B cell (primary cell): ENCODE measurements at regions not wholly inside any gene's neighbourhood (a gene's known extent, or its start where the extent isn't known, plus 50 kb on each side); places are given as distances from the start of the nearest gene placed in this dataset.

Experiments used
- ATAC-seq: fragments of 200-7000 bp; cut with Tn5 transposase; one replicate; pipeline ENCODE4 v1.10.0; 2021; ENCODE audit warnings: low read depth, mild to moderate bottlenecking, moderate number of reproducible peaks, moderate library complexity
- CTCF ChIA-PET: fragments of 350-600 bp; sonication (Branson Sonifier 250); formaldehyde crosslinking; loops from one replicate; lab custom pipeline; 2021; ENCODE audit warnings: antibody characterized with exemption, inconsistent platforms; lab: Charles Lee
- POLR2A ChIA-PET: fragments of 350-600 bp; sonication (Branson Sonifier 250); formaldehyde crosslinking; loops from one replicate; lab custom pipeline; 2021; ENCODE audit warnings: antibody characterized with exemption; lab: Charles Lee
- DNase-seq: peaks from one replicate; pipeline ENCODE4 v3.0.0; 2013
- H2AFZ ChIP-seq: 2 replicates; pipeline ENCODE4 v1.6.1; 2012; ENCODE audit warnings: mild to moderate bottlenecking, low read depth, low read length; ENCODE audit not compliant: insufficient read depth, poor library complexity, severe bottlenecking
- H3K27ac ChIP-seq, 2 donors: 1 replicate in 1 of 2; 2 replicates in 1 of 2; pipeline ENCODE4 v1.5.1; 2012 to 2013; ENCODE audit warnings: low read length in 2 of 2, mild to moderate bottlenecking in 2 of 2, moderate library complexity in 1 of 2
- H3K27me3 ChIP-seq, 4 experiments: fragments of 200-600 bp in 1 of 4; sonication (generic) in 1 of 4; replicated peaks in 1 of 4; 1 replicate in 2 of 4; 2 replicates in 2 of 4; pipeline versions ENCODE4 v1.6.1 to v1.7.0; 2013 to 2016; ENCODE audit warnings: low read length in 3 of 4, mild to moderate bottlenecking in 2 of 4, mixed read lengths in 1 of 4, moderate library complexity in 1 of 4; ENCODE audit not compliant: insufficient read depth in 4 of 4, control insufficient read depth in 3 of 4; ENCODE audit errors: control extremely low read depth in 1 of 4
- H3K36me3 ChIP-seq, 2 experiments: replicated peaks in 1 of 2; 1 replicate in 1 of 2; 2 replicates in 1 of 2; pipeline versions ENCODE4 v1.6.1 to v1.7.1; 2013; ENCODE audit warnings: low read length in 1 of 2; ENCODE audit not compliant: insufficient read depth in 2 of 2, control insufficient read depth in 1 of 2; ENCODE audit errors: control extremely low read depth in 1 of 2, extremely low read depth in 1 of 2
- H3K4me1 ChIP-seq, 2 donors: fragments of 200-600 bp in 1 of 2; sonication (generic) in 1 of 2; 1 replicate in 1 of 2; 2 replicates in 1 of 2; pipeline versions ENCODE4 v1.5.1 to v1.6.1; 2013 to 2017; ENCODE audit warnings: low read length in 2 of 2; ENCODE audit not compliant: control insufficient read depth in 2 of 2, insufficient read depth in 2 of 2
- H3K4me2 ChIP-seq: replicated peaks from 2 replicates; pipeline ENCODE3; 2012; ENCODE audit warnings: mild to moderate bottlenecking, low read depth, low read length; ENCODE audit not compliant: poor library complexity, severe bottlenecking
- H3K4me3 ChIP-seq, 5 experiments: fragments of 200-600 bp in 1 of 5; sonication (generic) in 1 of 5; 1 replicate in 3 of 5; 2 replicates in 2 of 5; pipeline versions ENCODE4 v1.5.1 to v1.7.0; 2011 to 2016; ENCODE audit warnings: low read length in 4 of 5, mild to moderate bottlenecking in 4 of 5, low read depth in 2 of 5, control low read depth in 1 of 5, moderate library complexity in 1 of 5; ENCODE audit not compliant: insufficient read depth in 1 of 5; ENCODE audit errors: control extremely low read depth in 1 of 5, extremely low read depth in 1 of 5
- H3K79me2 ChIP-seq: fragments of 200-600 bp; sonication (generic); one replicate; pipeline ENCODE4 v1.6.0; 2016; ENCODE audit warnings: low read length; ENCODE audit not compliant: control insufficient read depth, insufficient read depth
- H3K9ac ChIP-seq: fragments of 200-600 bp; sonication (generic); 2 replicates; pipeline ENCODE4 v1.6.1; 2017; ENCODE audit warnings: mild to moderate bottlenecking, low read length, moderate library complexity
- H3K9me3 ChIP-seq, 3 donors: one replicate each; pipeline versions ENCODE4 v1.6.1 to v1.7.1; 2013; ENCODE audit warnings: low read length in 2 of 3; ENCODE audit not compliant: control insufficient read depth in 2 of 3, insufficient read depth in 1 of 3; ENCODE audit errors: control extremely low read depth in 1 of 3
- H4K20me1 ChIP-seq: 2 replicates; pipeline ENCODE4 v1.6.0; 2012; ENCODE audit warnings: mild to moderate bottlenecking, low read length; ENCODE audit not compliant: insufficient read depth, control insufficient read depth, poor library complexity, severe bottlenecking
- H3K27ac Mint-ChIP-seq: one replicate; pipeline ENCODE4 v1.8.0; 2021; ENCODE audit warnings: mixed read lengths
- H3K27me3 Mint-ChIP-seq: one replicate; pipeline ENCODE4 v1.8.0; 2021; ENCODE audit warnings: mixed read lengths
- H3K4me1 Mint-ChIP-seq: one replicate; pipeline ENCODE4 v1.8.0; 2021; ENCODE audit warnings: mixed read lengths
- H3K4me3 Mint-ChIP-seq: one replicate; pipeline ENCODE4 v1.8.0; 2021; ENCODE audit warnings: mixed read lengths
- H3K9me3 Mint-ChIP-seq: one replicate; pipeline ENCODE4 v1.8.0; 2022; ENCODE audit warnings: mixed read lengths; ENCODE audit not compliant: insufficient read depth
- CTCF ChIP-seq: fragments of 200-600 bp; IDR thresholded peaks from one replicate; pipeline ENCODE4 v1.8.0; 2022; ENCODE audit warnings: antibody characterized with exemption, mild to moderate bottlenecking
- EZH2 ChIP-seq: IDR thresholded peaks from 2 replicates; pipeline ENCODE4 v1.6.1; 2012; ENCODE audit warnings: borderline replicate concordance, low read depth, mild to moderate bottlenecking, moderate library complexity, low read length; ENCODE audit not compliant: insufficient read depth, poor library complexity, severe bottlenecking
- WGBS: methylation state at CpG from one replicate; pipeline ENCODE4 v1.1.5; 2013; ENCODE audit warnings: missing lambda C conversion rate; ENCODE audit not compliant: insufficient coverage; 5-methylcytosine and 5-hydroxymethylcytosine counted together
- intact Hi-C: fragments of 100-400 bp; cut with micrococcal nuclease; formaldehyde crosslinking; loops from one replicate; pipeline ENCODE4 v1.10.0; 2022

- Histone ChIP-seq H2AFZ (no peak overlapping the region), H3K79me2 (no peaks in the 10 kb centered on the region), H3K9ac (no peak overlapping the region), H3K27ac (no peak overlapping the region), H3K9me3 (no peaks in the 10 kb centered on the region), H3K4me2 (no peak overlapping the region), H3K27me3 (no peaks in the 10 kb centered on the region), H3K36me3 (no peaks in the 10 kb centered on the region), H4K20me1 (no peaks in the 10 kb centered on the region), H3K4me1 (no peaks in the 10 kb centered on the region), H3K4me3 (no peak overlapping the region)
- ATAC-seq (no peak), DNase-seq (no peak)
- POLR2A ChIA-PET = no interaction called here
- Mint-ChIP-seq H3K9me3 (no peaks in the 10 kb centered on the region), H3K4me1 (peaks cover 4% of the 10 kb centered on the region), H3K27ac (no peak overlapping the region), H3K4me3 (no peak overlapping the region), H3K27me3 (no peaks in the 10 kb centered on the region)
- intact Hi-C loops = no loop called here
- CTCF ChIA-PET = no interaction called here
- WGBS = 90% methylated on average over 2 of the region's 4 CpGs
- TF ChIP-seq CTCF (no peak), EZH2 (no peak)
These were observed 761.4 kb upstream of the MAN1A1 start for GRCh38 chr6:120111001-120111400.

- H3K9me3 ChIP-seq = no peaks in the 10 kb centered on the region
- TF ChIP-seq EZH2 (no peak), CTCF (no peak)
- Mint-ChIP-seq H3K9me3 (no peaks in the 10 kb centered on the region), H3K4me1 (no peaks in the 10 kb centered on the region), H3K27ac (no peak overlapping the region), H3K4me3 (no peak overlapping the region), H3K27me3 (no peaks in the 10 kb centered on the region)
- no peaks in the 10 kb centered on the region for H3K4me1 ChIP-seq
- intact Hi-C loops = no loop called here
- H3K27me3 ChIP-seq = no peaks in the 10 kb centered on the region
- H3K4me2 ChIP-seq = no peak overlapping the region
- no peak overlapping the region for H3K9ac ChIP-seq
- WGBS = no CpG with 5 or more reads among the region's 1 CpG
- no peak overlapping the region for H2AFZ ChIP-seq
- H4K20me1 ChIP-seq = no peaks in the 10 kb centered on the region
- ATAC-seq (no peak), DNase-seq (no peak)
- POLR2A ChIA-PET = no interaction called here
- no peak overlapping the region for H3K4me3 ChIP-seq
- CTCF ChIA-PET = no interaction called here
- no peak overlapping the region for H3K27ac ChIP-seq
- H3K36me3 ChIP-seq = no peaks in the 10 kb centered on the region
- no peaks in the 10 kb centered on the region for H3K79me2 ChIP-seq
These were observed 758.7 kb upstream of the MAN1A1 start for GRCh38 chr6:120108061-120108795.
